ENCODE measurements at regions not wholly inside any gene's neighbourhood (a gene's known extent, or its start where the extent isn't known, plus 50 kb on each side); places are given as distances from the start of the nearest gene placed in this dataset.

- no peak for DNase-seq (ENCODE audit: low read depth)
- peak; percentile 2 for TF ChIP-seq CTCF (IDR thresholded peaks at IDR 0.05; ENCODE audit: insufficient read depth, low read length, poor library complexity, severe bottlenecking)
- no peaks in the 10 kb centered on the region for H3K36me3 ChIP-seq (ENCODE audit: control insufficient read depth, insufficient read depth, low read length)
- no peak overlapping the region for H3K4me3 ChIP-seq (ENCODE audit: low read depth, low read length)
- no peaks in the 10 kb centered on the region for H3K27me3 ChIP-seq (ENCODE audit: control insufficient read depth, insufficient read depth, low read length)
Measured at GRCh38 chr10:44284198-44285084, 100.5 kb downstream of the CXCL12 start.

GRCh38 chr10:44282626-44283300 lies 102.1 kb downstream of the CXCL12 start:
- no peak for DNase-seq (ENCODE audit: low read depth)
- H3K27me3 ChIP-seq (ENCODE audit: control insufficient read depth, insufficient read depth, low read length), result no peaks in the 10 kb centered on the region
- no peaks in the 10 kb centered on the region for H3K36me3 ChIP-seq (ENCODE audit: control insufficient read depth, insufficient read depth, low read length)
- TF ChIP-seq CTCF (IDR thresholded peaks at IDR 0.05; ENCODE audit: insufficient read depth, low read length, poor library complexity, severe bottlenecking), result no peak
- no peak overlapping the region for H3K4me3 ChIP-seq (ENCODE audit: low read depth, low read length)

- Histone ChIP-seq H3K4me3 (ENCODE audit: low read depth, low read length) (no peak overlapping the region), H3K36me3 (ENCODE audit: control insufficient read depth, insufficient read depth, low read length) (no peaks in the 10 kb centered on the region), H3K27me3 (ENCODE audit: control insufficient read depth, insufficient read depth, low read length) (no peaks in the 10 kb centered on the region)
- TF ChIP-seq CTCF (IDR thresholded peaks at IDR 0.05; ENCODE audit: insufficient read depth, low read length, poor library complexity, severe bottlenecking), result no peak
- no peak for DNase-seq (ENCODE audit: low read depth)
Measured at GRCh38 chr10:44281662-44282061, 103.2 kb downstream of the CXCL12 start.

- TF ChIP-seq CTCF (IDR thresholded peaks at IDR 0.05; ENCODE audit: insufficient read depth, low read length, poor library complexity, severe bottlenecking), result no peak
- no peaks in the 10 kb centered on the region for H3K27me3 ChIP-seq (ENCODE audit: control insufficient read depth, insufficient read depth, low read length)
- no peak overlapping the region for H3K4me3 ChIP-seq (ENCODE audit: low read depth, low read length)
- no peaks in the 10 kb centered on the region for H3K36me3 ChIP-seq (ENCODE audit: control insufficient read depth, insufficient read depth, low read length)
- no peak for DNase-seq (ENCODE audit: low read depth)
Measured at GRCh38 chr10:44281089-44281613, 103.7 kb downstream of the CXCL12 start.

GRCh38 chr10:44280226-44281014 lies 104.5 kb downstream of the CXCL12 start:
- no peak for TF ChIP-seq CTCF (IDR thresholded peaks at IDR 0.05; ENCODE audit: insufficient read depth, low read length, poor library complexity, severe bottlenecking)
- DNase-seq (ENCODE audit: low read depth), result no peak
- Histone ChIP-seq H3K4me3 (ENCODE audit: low read depth, low read length) (no peak overlapping the region), H3K27me3 (ENCODE audit: control insufficient read depth, insufficient read depth, low read length) (no peaks in the 10 kb centered on the region), H3K36me3 (ENCODE audit: control insufficient read depth, insufficient read depth, low read length) (no peaks in the 10 kb centered on the region)

Data from kidney epithelial cell (primary cell).